ENCODE measurements at regions not wholly inside any gene's neighbourhood (a gene's known extent, or its start where the extent isn't known, plus 50 kb on each side); places are given as distances from the start of the nearest gene placed in this dataset.
"Not testable (repeated sequence)": the region's sequence is repeated elsewhere in the genome, so short reads cannot be mapped to it uniquely, and the experiment has no call there.

GRCh38 chr1:245074898-245075297, 79.9 kb upstream of the KIF26B start:
- Histone ChIP-seq H3K27me3 (no peaks in the 10 kb centered on the region), H3K9me3 (no peaks in the 10 kb centered on the region), H3K36me3 (no peaks in the 10 kb centered on the region), H3K27ac (no peak overlapping the region), H3K4me1 (no peaks in the 10 kb centered on the region), H3K4me3 (no peak overlapping the region)
- no peak for TF ChIP-seq CTCF (IDR thresholded peaks at IDR 0.05)
- TF ChIP-seq POLR2A (IDR thresholded peaks at IDR 0.05) = no peak
- DNase-seq = no peak

GRCh38 chr1:245074232-245074747, 80.5 kb upstream of the KIF26B start:
- H3K4me3 ChIP-seq = peak overlapping the region in 1 of 4 donors; percentile 0
- TF ChIP-seq CTCF (IDR thresholded peaks at IDR 0.05) (no peak), POLR2A (IDR thresholded peaks at IDR 0.05) (no peak)

GRCh38 chr1:245070836-245071615, 83.8 kb upstream of the KIF26B start:
- no peak for DNase-seq
- TF ChIP-seq CTCF (IDR thresholded peaks at IDR 0.05) = no peak
- TF ChIP-seq POLR2A (IDR thresholded peaks at IDR 0.05) = no peak
- Histone ChIP-seq H3K27ac (no peak overlapping the region), H3K36me3 (no peaks in the 10 kb centered on the region), H3K27me3 (no peaks in the 10 kb centered on the region), H3K9me3 (no peaks in the 10 kb centered on the region), H3K4me3 (no peak overlapping the region), H3K4me1 (no peaks in the 10 kb centered on the region)

More at GRCh38 chr1:245074232-245074747, 80.5 kb upstream of the KIF26B start:
- H3K36me3 ChIP-seq = no peaks in the 10 kb centered on the region
- no peaks in the 10 kb centered on the region for H3K27me3 ChIP-seq
- H3K27ac ChIP-seq = no peak overlapping the region
- H3K4me1 ChIP-seq = no peaks in the 10 kb centered on the region
- H3K9me3 ChIP-seq = no peaks in the 10 kb centered on the region
- DNase-seq = no peak

- no peak for TF ChIP-seq CTCF (IDR thresholded peaks at IDR 0.05)
- TF ChIP-seq POLR2A (IDR thresholded peaks at IDR 0.05) = no peak
- Histone ChIP-seq H3K27me3 (no peaks in the 10 kb centered on the region), H3K4me1 (no peaks in the 10 kb centered on the region), H3K27ac (no peak overlapping the region), H3K4me3 (no peak overlapping the region), H3K9me3 (no peaks in the 10 kb centered on the region), H3K36me3 (no peaks in the 10 kb centered on the region)
- DNase-seq = no peak
These were observed 87.5 kb upstream of the KIF26B start for GRCh38 chr1:245067257-245067656.

- Histone ChIP-seq H3K27ac (no peak overlapping the region), H3K4me3 (no peak overlapping the region), H3K4me1 (peaks cover 0 to 9% (median 0%) of the 10 kb centered on the region in 4 donors), H3K36me3 (no peaks in the 10 kb centered on the region), H3K27me3 (no peaks in the 10 kb centered on the region), H3K9me3 (no peaks in the 10 kb centered on the region)
- TF ChIP-seq POLR2A (IDR thresholded peaks at IDR 0.05) (no peak), CTCF (IDR thresholded peaks at IDR 0.05) (no peak)
- DNase-seq = no peak
These were observed 92.0 kb upstream of the KIF26B start for GRCh38 chr1:245062741-245063305.

GRCh38 chr1:245061808-245062207, 93.0 kb upstream of the KIF26B start:
- not testable (repeated sequence) for H3K4me1 ChIP-seq, DNase-seq, H3K4me3 ChIP-seq, H3K36me3 ChIP-seq, H3K27ac ChIP-seq, H3K9me3 ChIP-seq, H3K27me3 ChIP-seq

Measured in Peyer's patch (tissue), 4 donors.